ENCODE measurements at regions not wholly inside any gene's neighbourhood (a gene's known extent, or its start where the extent isn't known, plus 50 kb on each side); places are given as distances from the start of the nearest gene placed in this dataset.
"Not testable (repeated sequence)": the region's sequence is repeated elsewhere in the genome, so short reads cannot be mapped to it uniquely, and the experiment has no call there.

- no peaks in the 10 kb centered on the region for H3K9me3 Mint-ChIP-seq
- no peak overlapping the region for H3K4me3 Mint-ChIP-seq
- H3K27me3 Mint-ChIP-seq (ENCODE audit: low read depth): no peaks in the 10 kb centered on the region
- H3K36me3 Mint-ChIP-seq (ENCODE audit: low read depth): no peaks in the 10 kb centered on the region
- no peaks in the 10 kb centered on the region for H3K4me1 Mint-ChIP-seq (ENCODE audit: low read depth)
- no peak overlapping the region for H3K27ac Mint-ChIP-seq
Measured at GRCh38 chr12:20144341-20144740, 224.0 kb upstream of the PDE3A start.

DNA sequence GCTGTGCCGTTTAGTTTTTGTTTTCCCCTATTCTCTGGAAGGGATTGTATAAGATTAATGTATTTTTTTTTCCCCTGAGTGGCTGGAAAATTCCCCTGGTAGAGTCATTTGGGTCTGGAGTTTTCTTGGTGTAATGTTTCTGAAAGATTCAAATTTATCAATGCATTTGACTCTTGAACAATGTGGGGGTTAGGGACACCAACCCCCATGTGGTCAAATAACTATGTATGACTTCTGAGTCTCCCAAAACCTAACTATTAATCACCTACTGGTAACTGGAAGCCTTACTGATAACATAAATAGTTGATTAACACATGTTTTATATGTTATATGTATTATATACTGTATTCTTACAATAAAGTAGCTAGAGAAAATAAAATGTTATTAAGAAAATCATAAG lies 220.1 kb upstream of the PDE3A start:
- no peak overlapping the region for H3K27ac Mint-ChIP-seq
- H3K27me3 Mint-ChIP-seq (ENCODE audit: low read depth): no peaks in the 10 kb centered on the region
- H3K4me3 Mint-ChIP-seq: no peak overlapping the region
- no peaks in the 10 kb centered on the region for H3K9me3 Mint-ChIP-seq
- H3K4me1 Mint-ChIP-seq (ENCODE audit: low read depth): no peaks in the 10 kb centered on the region
- no peaks in the 10 kb centered on the region for H3K36me3 Mint-ChIP-seq (ENCODE audit: low read depth)

GRCh38 chr12:20150835-20151422 lies 217.4 kb upstream of the PDE3A start:
- Mint-ChIP-seq H3K4me3 (no peak overlapping the region), H3K27ac (no peak overlapping the region), H3K9me3 (no peaks in the 10 kb centered on the region), H3K4me1 (ENCODE audit: low read depth) (no peaks in the 10 kb centered on the region), H3K27me3 (ENCODE audit: low read depth) (no peaks in the 10 kb centered on the region), H3K36me3 (ENCODE audit: low read depth) (no peaks in the 10 kb centered on the region)

- Mint-ChIP-seq H3K4me3 (no peak overlapping the region), H3K27me3 (ENCODE audit: low read depth) (no peaks in the 10 kb centered on the region), H3K36me3 (ENCODE audit: low read depth) (no peaks in the 10 kb centered on the region), H3K27ac (no peak overlapping the region), H3K9me3 (peaks cover 5% of the 10 kb centered on the region), H3K4me1 (ENCODE audit: low read depth) (no peaks in the 10 kb centered on the region)
Measured at GRCh38 chr12:20154052-20154451, 214.3 kb upstream of the PDE3A start.

DNA sequence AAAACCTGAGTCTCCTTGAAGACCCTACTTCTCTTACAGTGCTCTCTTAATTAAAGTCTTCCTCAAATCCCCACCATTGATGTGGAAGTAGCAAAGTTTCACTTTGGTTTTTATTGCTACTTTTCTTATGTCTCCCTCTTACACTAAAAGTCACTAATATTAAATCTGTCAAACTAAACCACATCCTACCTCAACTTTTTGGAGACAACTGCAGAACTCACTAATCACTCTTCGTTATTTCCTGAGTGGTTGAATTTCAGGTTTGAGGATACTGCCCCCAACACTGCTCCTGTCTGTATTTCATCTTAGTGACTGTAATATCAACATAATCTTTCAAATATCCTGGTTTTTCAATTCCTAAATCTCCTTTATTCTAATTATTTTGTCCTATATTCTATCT lies 213.0 kb upstream of the PDE3A start:
- H3K9me3 Mint-ChIP-seq: peaks cover 5% of the 10 kb centered on the region
- no peak overlapping the region for H3K4me3 Mint-ChIP-seq
- no peaks in the 10 kb centered on the region for H3K4me1 Mint-ChIP-seq (ENCODE audit: low read depth)
- H3K36me3 Mint-ChIP-seq (ENCODE audit: low read depth): no peaks in the 10 kb centered on the region
- no peak overlapping the region for H3K27ac Mint-ChIP-seq
- H3K27me3 Mint-ChIP-seq (ENCODE audit: low read depth): no peaks in the 10 kb centered on the region

GRCh38 chr12:20160899-20161298 lies 207.4 kb upstream of the PDE3A start:
- H3K27me3 Mint-ChIP-seq (ENCODE audit: low read depth): not testable (repeated sequence)

GRCh38 chr12:20174528-20175175 lies 193.7 kb upstream of the PDE3A start:
- Mint-ChIP-seq H3K4me3 (no peak overlapping the region), H3K27me3 (ENCODE audit: low read depth) (no peaks in the 10 kb centered on the region), H3K4me1 (ENCODE audit: low read depth) (no peaks in the 10 kb centered on the region), H3K27ac (no peak overlapping the region), H3K9me3 (no peaks in the 10 kb centered on the region), H3K36me3 (ENCODE audit: low read depth) (no peaks in the 10 kb centered on the region)

More at GRCh38 chr12:20160899-20161298, 207.4 kb upstream of the PDE3A start:
- not testable (repeated sequence) for H3K4me3 Mint-ChIP-seq; H3K9me3 Mint-ChIP-seq; H3K4me1 Mint-ChIP-seq (ENCODE audit: low read depth); H3K27ac Mint-ChIP-seq; H3K36me3 Mint-ChIP-seq (ENCODE audit: low read depth)

DNA sequence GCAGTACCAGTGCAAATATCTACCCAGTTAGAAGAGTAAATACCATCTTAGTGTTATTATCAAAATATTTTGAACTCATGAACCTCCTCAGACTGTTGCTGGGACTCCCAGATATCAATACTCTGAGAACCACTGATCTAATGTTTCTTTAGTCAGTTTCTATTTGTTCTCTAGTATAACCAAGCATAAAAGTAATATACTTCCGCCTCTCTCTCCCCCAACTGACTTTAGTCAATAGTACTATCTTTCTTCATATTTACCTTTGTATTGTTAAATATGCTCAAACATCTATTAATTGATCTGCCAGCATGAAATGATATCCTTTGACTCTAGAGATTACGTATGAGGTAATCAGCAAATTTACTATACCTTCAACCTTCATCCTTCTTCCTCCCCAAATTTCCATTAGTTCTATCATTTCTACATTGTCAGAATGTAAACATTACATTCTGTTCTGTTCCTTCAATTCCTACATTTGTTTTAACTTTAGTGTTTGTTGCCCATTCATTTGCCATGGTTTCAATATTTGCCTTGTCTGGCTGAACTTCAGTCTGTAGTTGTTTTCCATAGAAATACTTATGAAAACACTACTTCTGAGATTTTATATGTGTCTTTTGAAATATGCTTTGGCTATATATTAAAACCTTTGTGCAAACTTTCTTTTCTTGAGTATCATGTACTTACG lies 192.5 kb upstream of the PDE3A start:
- Mint-ChIP-seq H3K27ac (no peak overlapping the region), H3K36me3 (ENCODE audit: low read depth) (no peaks in the 10 kb centered on the region), H3K9me3 (no peaks in the 10 kb centered on the region), H3K4me1 (ENCODE audit: low read depth) (no peaks in the 10 kb centered on the region), H3K27me3 (ENCODE audit: low read depth) (no peaks in the 10 kb centered on the region), H3K4me3 (no peak overlapping the region)

- H3K9me3 Mint-ChIP-seq: no peaks in the 10 kb centered on the region
- no peaks in the 10 kb centered on the region for H3K36me3 Mint-ChIP-seq (ENCODE audit: low read depth)
- H3K4me3 Mint-ChIP-seq: no peak overlapping the region
- no peaks in the 10 kb centered on the region for H3K27me3 Mint-ChIP-seq (ENCODE audit: low read depth)
- H3K4me1 Mint-ChIP-seq (ENCODE audit: low read depth): no peaks in the 10 kb centered on the region
- no peak overlapping the region for H3K27ac Mint-ChIP-seq
Measured at GRCh38 chr12:20181416-20182180, 186.7 kb upstream of the PDE3A start.

GRCh38 chr12:20183563-20183962 lies 184.8 kb upstream of the PDE3A start:
- H3K9me3 Mint-ChIP-seq: no peaks in the 10 kb centered on the region
- no peaks in the 10 kb centered on the region for H3K36me3 Mint-ChIP-seq (ENCODE audit: low read depth)
- no peak overlapping the region for H3K27ac Mint-ChIP-seq
- no peaks in the 10 kb centered on the region for H3K27me3 Mint-ChIP-seq (ENCODE audit: low read depth)
- H3K4me3 Mint-ChIP-seq: no peak overlapping the region
- no peaks in the 10 kb centered on the region for H3K4me1 Mint-ChIP-seq (ENCODE audit: low read depth)

GRCh38 chr12:20184514-20184913 lies 183.8 kb upstream of the PDE3A start:
- Mint-ChIP-seq H3K9me3 (no peaks in the 10 kb centered on the region), H3K4me1 (ENCODE audit: low read depth) (no peaks in the 10 kb centered on the region), H3K36me3 (ENCODE audit: low read depth) (no peaks in the 10 kb centered on the region), H3K27ac (no peak overlapping the region), H3K27me3 (ENCODE audit: low read depth) (no peaks in the 10 kb centered on the region), H3K4me3 (no peak overlapping the region)

- H3K9me3 Mint-ChIP-seq: no peaks in the 10 kb centered on the region
Measured at GRCh38 chr12:20187456-20187855, 180.9 kb upstream of the PDE3A start.

GRCh38 chr12:20188930-20189653 lies 179.2 kb upstream of the PDE3A start:
- H3K27me3 Mint-ChIP-seq (ENCODE audit: low read depth): no peaks in the 10 kb centered on the region
- no peaks in the 10 kb centered on the region for H3K4me1 Mint-ChIP-seq (ENCODE audit: low read depth)
- no peak overlapping the region for H3K27ac Mint-ChIP-seq
- H3K9me3 Mint-ChIP-seq: no peaks in the 10 kb centered on the region
- H3K4me3 Mint-ChIP-seq: no peak overlapping the region
- H3K36me3 Mint-ChIP-seq (ENCODE audit: low read depth): no peaks in the 10 kb centered on the region

More at GRCh38 chr12:20187456-20187855, 180.9 kb upstream of the PDE3A start:
- Mint-ChIP-seq H3K27me3 (ENCODE audit: low read depth) (no peaks in the 10 kb centered on the region), H3K4me1 (ENCODE audit: low read depth) (no peaks in the 10 kb centered on the region), H3K27ac (no peak overlapping the region), H3K36me3 (ENCODE audit: low read depth) (no peaks in the 10 kb centered on the region), H3K4me3 (no peak overlapping the region)

GRCh38 chr12:20189767-20190166 lies 178.6 kb upstream of the PDE3A start:
- H3K4me3 Mint-ChIP-seq: no peak overlapping the region
- H3K27ac Mint-ChIP-seq: no peak overlapping the region
- H3K36me3 Mint-ChIP-seq (ENCODE audit: low read depth): no peaks in the 10 kb centered on the region
- H3K9me3 Mint-ChIP-seq: no peaks in the 10 kb centered on the region
- H3K4me1 Mint-ChIP-seq (ENCODE audit: low read depth): no peaks in the 10 kb centered on the region
- no peaks in the 10 kb centered on the region for H3K27me3 Mint-ChIP-seq (ENCODE audit: low read depth)
